Epithelial cell of esophagus (primary cell): ENCODE measurements at regions not wholly inside any gene's neighbourhood (a gene's known extent, or its start where the extent isn't known, plus 50 kb on each side); places are given as distances from the start of the nearest gene placed in this dataset.

Source experiments
- DNase-seq: peaks from one replicate; pipeline ENCODE4 v3.0.0; 2010; ENCODE audit warnings: low read depth
- H3K4me3 ChIP-seq: 2 replicates; pipeline ENCODE4 v1.5.1; 2011; ENCODE audit warnings: mild to moderate bottlenecking, low read length, control low read depth
- TF ChIP-seq, protein P1 (sequence below): IDR thresholded peaks from 2 replicates; pipeline ENCODE4 v1.5.1; 2011; ENCODE audit warnings: low read depth, mild to moderate bottlenecking, low read length, control low read depth, inconsistent platforms; ENCODE audit not compliant: insufficient read depth; ENCODE audit errors: missing control alignments

DNA sequence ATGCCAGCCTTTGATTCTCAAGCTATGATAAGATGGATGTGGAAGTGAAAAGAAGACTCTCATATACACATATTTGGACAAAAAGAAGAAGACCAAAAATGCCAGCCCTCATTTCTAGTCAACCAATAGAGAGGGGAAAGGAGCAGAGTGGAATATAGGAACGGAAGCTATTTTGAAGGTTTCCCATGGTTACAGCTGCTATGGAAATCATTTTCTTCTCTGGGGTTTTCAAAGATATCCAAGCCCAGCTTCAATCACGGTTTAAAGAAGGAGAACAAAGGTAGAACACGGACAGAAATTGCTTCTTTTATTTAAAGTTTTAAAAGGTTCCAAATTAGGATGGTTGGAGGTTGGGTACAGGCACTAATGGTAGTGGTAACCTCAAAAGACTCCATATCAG is 181.0 kb upstream of the PRICKLE2 start:
- TF ChIP-seq, protein P1, sequence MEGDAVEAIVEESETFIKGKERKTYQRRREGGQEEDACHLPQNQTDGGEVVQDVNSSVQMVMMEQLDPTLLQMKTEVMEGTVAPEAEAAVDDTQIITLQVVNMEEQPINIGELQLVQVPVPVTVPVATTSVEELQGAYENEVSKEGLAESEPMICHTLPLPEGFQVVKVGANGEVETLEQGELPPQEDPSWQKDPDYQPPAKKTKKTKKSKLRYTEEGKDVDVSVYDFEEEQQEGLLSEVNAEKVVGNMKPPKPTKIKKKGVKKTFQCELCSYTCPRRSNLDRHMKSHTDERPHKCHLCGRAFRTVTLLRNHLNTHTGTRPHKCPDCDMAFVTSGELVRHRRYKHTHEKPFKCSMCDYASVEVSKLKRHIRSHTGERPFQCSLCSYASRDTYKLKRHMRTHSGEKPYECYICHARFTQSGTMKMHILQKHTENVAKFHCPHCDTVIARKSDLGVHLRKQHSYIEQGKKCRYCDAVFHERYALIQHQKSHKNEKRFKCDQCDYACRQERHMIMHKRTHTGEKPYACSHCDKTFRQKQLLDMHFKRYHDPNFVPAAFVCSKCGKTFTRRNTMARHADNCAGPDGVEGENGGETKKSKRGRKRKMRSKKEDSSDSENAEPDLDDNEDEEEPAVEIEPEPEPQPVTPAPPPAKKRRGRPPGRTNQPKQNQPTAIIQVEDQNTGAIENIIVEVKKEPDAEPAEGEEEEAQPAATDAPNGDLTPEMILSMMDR, result no peak
- H3K4me3 ChIP-seq, result no peak overlapping the region
- DNase-seq, result no peak

DNA sequence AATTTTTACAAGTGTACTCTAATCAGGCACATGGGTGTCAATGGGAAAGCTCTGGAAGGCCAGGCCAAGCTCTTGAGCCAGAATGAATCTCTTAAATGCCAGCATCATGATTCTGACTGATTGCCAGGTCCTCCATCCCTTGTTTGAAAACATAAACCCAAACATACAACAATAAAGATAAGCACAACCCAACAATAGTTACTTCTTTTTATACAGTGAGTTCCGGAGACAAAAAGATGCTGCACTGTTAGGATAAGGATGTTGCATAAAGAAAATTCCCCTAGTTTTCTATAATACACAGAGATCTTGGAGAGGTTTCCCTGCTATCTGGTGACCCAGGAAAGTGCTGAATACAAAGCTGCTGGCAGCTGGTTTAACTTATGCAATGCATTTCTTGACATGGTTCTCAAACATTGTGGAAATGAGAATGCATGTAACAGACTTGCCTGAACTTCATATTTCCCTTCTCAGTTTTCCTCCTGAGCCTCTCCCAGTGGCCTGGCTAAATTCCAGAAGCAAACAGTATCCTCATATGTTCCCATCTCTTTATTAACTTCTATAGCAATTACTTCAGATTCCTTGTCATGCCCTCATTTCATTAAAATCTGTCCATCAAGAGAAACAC is 180.1 kb upstream of the PRICKLE2 start:
- DNase-seq, result no peak
- no peak overlapping the region for H3K4me3 ChIP-seq
- TF ChIP-seq, protein P1, result no peak

DNA sequence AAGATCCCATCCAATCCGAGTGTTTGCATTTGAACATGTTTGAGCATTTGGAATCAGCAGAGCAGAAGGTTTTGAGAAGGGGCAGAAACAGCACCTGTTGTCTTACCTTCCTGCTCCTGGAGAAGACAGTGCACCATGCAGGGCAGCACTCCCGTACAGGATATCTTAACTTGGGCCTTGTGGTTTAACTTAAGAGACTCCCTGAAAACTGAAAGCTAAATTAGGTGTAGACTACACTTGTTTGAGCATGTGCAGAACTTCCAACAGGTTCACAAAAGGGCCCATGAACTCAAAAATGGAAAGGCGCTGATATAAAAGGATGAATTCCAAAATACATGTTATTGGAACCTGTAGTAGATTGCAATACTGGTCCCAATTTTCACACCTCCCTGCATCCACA is 175.4 kb upstream of the PRICKLE2 start:
- DNase-seq, result no peak
- no peak overlapping the region for H3K4me3 ChIP-seq
- TF ChIP-seq, protein P1, result no peak

DNA sequence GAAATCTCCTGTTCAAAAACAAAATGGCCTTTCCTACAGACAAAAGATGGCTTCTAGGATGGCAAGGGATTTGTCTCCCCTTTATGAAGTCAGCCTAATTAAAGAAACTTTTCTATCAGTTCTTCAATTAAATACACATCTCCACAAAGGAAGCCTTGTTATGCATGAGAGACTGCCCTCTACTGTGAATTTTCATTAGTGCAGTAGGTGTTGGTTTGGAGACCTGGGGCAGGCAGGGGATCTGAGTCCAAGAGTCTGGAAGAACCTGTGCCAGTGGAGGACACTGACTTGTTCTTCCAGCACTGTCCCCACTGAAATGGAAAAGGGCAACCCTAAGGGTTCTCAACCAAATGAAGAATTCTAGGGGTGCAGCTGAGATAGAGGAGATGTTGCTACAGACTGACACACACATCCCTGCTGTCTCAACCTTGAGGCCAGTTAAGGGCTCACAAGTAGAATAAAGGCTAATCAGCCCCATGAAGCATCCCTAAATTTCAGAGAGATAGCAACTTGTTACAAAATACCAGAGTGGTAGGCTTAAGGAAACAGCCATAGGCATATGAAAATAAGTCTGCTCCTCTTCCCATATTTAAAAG is 174.0 kb upstream of the PRICKLE2 start:
- H3K4me3 ChIP-seq, result no peak overlapping the region
- TF ChIP-seq, protein P1, result peak; percentile 77
- peak; percentile 70 for DNase-seq

DNA sequence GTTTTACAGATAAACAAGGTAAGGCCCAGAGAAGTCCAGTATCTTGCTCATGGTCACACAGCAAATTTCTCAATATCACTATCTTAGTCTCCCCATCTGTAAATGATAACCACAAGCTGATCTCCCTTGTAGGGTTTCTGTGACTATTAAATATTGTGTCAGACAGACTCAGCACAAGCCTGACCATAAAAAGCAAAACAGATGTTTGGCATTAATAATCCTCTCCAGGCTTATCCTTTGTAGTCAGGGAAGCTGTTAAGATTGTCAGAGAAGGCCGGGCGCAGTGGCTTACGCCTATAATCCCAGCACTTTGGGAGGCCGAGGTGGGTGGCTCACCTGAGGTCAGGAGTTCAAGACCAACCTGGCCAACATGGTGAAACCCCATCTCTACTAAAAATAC is 173.2 kb upstream of the PRICKLE2 start:
- DNase-seq, result no peak
- no peak overlapping the region for H3K4me3 ChIP-seq
- TF ChIP-seq, protein P1, result no peak

DNA sequence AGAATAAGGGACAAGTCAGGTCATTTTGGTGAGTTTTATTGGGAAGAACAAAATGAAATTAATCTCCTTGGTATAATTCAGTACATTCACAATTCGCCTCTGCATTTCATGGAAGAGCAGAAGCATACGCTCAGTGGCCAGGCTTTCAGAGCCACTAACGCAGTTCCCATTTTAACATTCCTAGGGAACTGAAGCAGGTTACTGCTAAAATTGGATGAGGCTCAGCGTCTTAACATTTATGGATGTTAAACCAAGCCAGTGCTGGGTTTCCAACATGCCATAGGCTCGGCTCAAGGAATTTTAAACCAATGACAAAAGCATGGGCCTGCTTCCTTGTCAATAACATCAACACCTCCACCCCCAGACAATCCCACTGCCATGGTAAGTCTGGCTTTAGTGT is 172.7 kb upstream of the PRICKLE2 start:
- no peak for DNase-seq
- TF ChIP-seq, protein P1, result no peak
- H3K4me3 ChIP-seq, result no peak overlapping the region

DNA sequence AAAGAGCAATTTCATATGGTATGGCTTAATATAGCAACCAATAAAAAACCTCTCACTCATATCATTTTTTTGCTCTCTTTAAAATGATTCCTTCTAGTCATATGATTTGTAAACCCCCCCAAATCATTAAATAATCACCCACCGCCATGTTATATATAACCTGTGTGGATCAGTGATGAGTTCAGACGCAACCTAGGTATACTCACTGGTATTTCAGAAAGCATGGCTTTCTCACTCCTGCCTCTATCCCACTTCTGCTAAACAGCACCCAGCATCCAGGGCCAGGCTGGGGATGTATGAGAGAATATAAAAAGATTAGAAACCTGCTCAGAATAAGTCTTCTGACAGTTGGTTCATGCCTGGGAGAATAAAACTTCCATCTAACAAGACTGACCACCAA is 172.3 kb upstream of the PRICKLE2 start:
- TF ChIP-seq, protein P1, result no peak
- DNase-seq, result no peak
- no peak overlapping the region for H3K4me3 ChIP-seq
